Neural progenitor cell (in vitro differentiated cells): ENCODE measurements at regions not wholly inside any gene's neighbourhood (a gene's known extent, or its start where the extent isn't known, plus 50 kb on each side); places are given as distances from the start of the nearest gene placed in this dataset.

Experiments
- DNase-seq: peaks from one replicate; pipeline ENCODE4 v3.0.0-alpha.2; 2016; ENCODE audit warnings: low spot score
- H2AFZ ChIP-seq: fragments of 200-600 bp; sonication (generic); replicated peaks from 2 replicates; pipeline ENCODE4 v1.6.1; 2016; ENCODE audit warnings: antibody characterized with exemption
- H3F3A ChIP-seq: fragments of 200-600 bp; sonication (generic); 2 replicates; pipeline ENCODE4 v1.6.1; 2016; ENCODE audit warnings: antibody characterized with exemption, low read depth
- H3K27ac ChIP-seq: fragments of 200-600 bp; sonication (generic); 2 replicates; pipeline ENCODE4 v1.5.1; 2016; ENCODE audit warnings: mild to moderate bottlenecking
- H3K27me3 ChIP-seq: fragments of 200-600 bp; sonication (generic); 2 replicates; pipeline ENCODE4 v1.6.1; 2016; ENCODE audit warnings: mild to moderate bottlenecking, moderate library complexity
- H3K36me3 ChIP-seq: fragments of 200-600 bp; sonication (generic); 2 replicates; pipeline ENCODE4 v1.5.1; 2016
- H3K4me1 ChIP-seq: fragments of 200-600 bp; sonication (generic); 2 replicates; pipeline ENCODE4 v1.6.1; 2016; ENCODE audit warnings: mixed run types
- H3K4me2 ChIP-seq: fragments of 200-600 bp; sonication (generic); 2 replicates; pipeline ENCODE4 v1.6.1; 2016
- H3K4me3 ChIP-seq: fragments of 200-600 bp; sonication (generic); 2 replicates; pipeline ENCODE4 v1.5.1; 2016
- H3K79me2 ChIP-seq: fragments of 200-600 bp; sonication (generic); 2 replicates; pipeline ENCODE4 v1.6.1; 2016; ENCODE audit warnings: low read depth
- H3K9ac ChIP-seq: fragments of 200-600 bp; sonication (generic); 2 replicates; pipeline ENCODE4 v1.6.1; 2016
- H3K9me3 ChIP-seq: fragments of 200-600 bp; sonication (generic); 2 replicates; pipeline ENCODE4 v1.5.1; 2016; ENCODE audit warnings: low read depth
- H4K20me1 ChIP-seq: fragments of 200-600 bp; sonication (generic); 2 replicates; pipeline ENCODE4 v1.6.1; 2016; ENCODE audit warnings: low read depth
- H3K27ac Mint-ChIP-seq: 3 replicates; pipeline ENCODE4 v1.8.0; 2021; ENCODE audit warnings: mixed read lengths
- H3K27me3 Mint-ChIP-seq: 2 replicates; pipeline ENCODE4 v1.8.0; 2022; ENCODE audit warnings: low read depth, mild to moderate bottlenecking, inconsistent platforms, moderate library complexity, mixed read lengths; ENCODE audit not compliant: insufficient read depth
- H3K36me3 Mint-ChIP-seq: 3 replicates; pipeline ENCODE4 v1.8.0; 2021; ENCODE audit warnings: mixed read lengths
- H3K4me1 Mint-ChIP-seq: 3 replicates; pipeline ENCODE4 v1.8.0; 2021; ENCODE audit warnings: mixed read lengths
- H3K4me3 Mint-ChIP-seq: 3 replicates; pipeline ENCODE4 v1.8.0; 2021; ENCODE audit warnings: mild to moderate bottlenecking, moderate library complexity, mixed read lengths
- H3K9me3 Mint-ChIP-seq: 3 replicates; pipeline ENCODE4 v1.8.0; 2020; ENCODE audit warnings: mixed read lengths
- CTCF ChIP-seq: fragments of 200-600 bp; sonication (generic); IDR thresholded peaks from 2 replicates; pipeline ENCODE4 v1.5.1; 2017; ENCODE audit warnings: antibody characterized with exemption, mild to moderate bottlenecking
- EZH2 ChIP-seq: fragments of 200-600 bp; sonication (generic); IDR thresholded peaks from 2 replicates; pipeline ENCODE4 v1.6.1; 2017; ENCODE audit warnings: antibody characterized with exemption, mild to moderate bottlenecking, moderate library complexity
- EZH2phosphoT487 ChIP-seq: fragments of 200-600 bp; sonication (generic); IDR thresholded peaks from 2 replicates; pipeline ENCODE4 v1.6.1; 2017; ENCODE audit warnings: antibody characterized with exemption

GRCh38 chr15:98280284-98280975, 319.9 kb downstream of the ARRDC4 start:
- no peaks in the 10 kb centered on the region for H3F3A ChIP-seq
- H3K4me3 ChIP-seq = no peak overlapping the region
- H3K36me3 ChIP-seq = no peaks in the 10 kb centered on the region
- no peaks in the 10 kb centered on the region for H4K20me1 ChIP-seq
- no peak for DNase-seq
- Mint-ChIP-seq H3K4me1 (peaks cover 8% of the 10 kb centered on the region), H3K36me3 (no peaks in the 10 kb centered on the region), H3K4me3 (no peak overlapping the region), H3K27ac (no peak overlapping the region), H3K9me3 (no peaks in the 10 kb centered on the region), H3K27me3 (no peaks in the 10 kb centered on the region)
- H3K4me1 ChIP-seq = peaks cover 18% of the 10 kb centered on the region
- no peak overlapping the region for H3K9ac ChIP-seq
- peak overlapping the region; percentile 18 for H2AFZ ChIP-seq
- H3K4me2 ChIP-seq = no peak overlapping the region
- no peaks in the 10 kb centered on the region for H3K9me3 ChIP-seq
- no peaks in the 10 kb centered on the region for H3K27me3 ChIP-seq
- TF ChIP-seq EZH2phosphoT487 (no peak), CTCF (no peak), EZH2 (no peak)
- H3K27ac ChIP-seq = no peak overlapping the region
- H3K79me2 ChIP-seq = no peaks in the 10 kb centered on the region

GRCh38 chr15:98281130-98281529, 320.6 kb downstream of the ARRDC4 start:
- no peak overlapping the region for H3K4me2 ChIP-seq
- no peaks in the 10 kb centered on the region for H3K27me3 Mint-ChIP-seq

GRCh38 chr15:98282656-98283332, 322.3 kb downstream of the ARRDC4 start:
- H3K27me3 ChIP-seq = no peaks in the 10 kb centered on the region
- no peaks in the 10 kb centered on the region for H3K36me3 Mint-ChIP-seq
- H3K9me3 Mint-ChIP-seq = no peaks in the 10 kb centered on the region
- no peak overlapping the region for H3K9ac ChIP-seq
- no peak overlapping the region for H3K27ac Mint-ChIP-seq
- no peak for TF ChIP-seq EZH2phosphoT487
- TF ChIP-seq CTCF = no peak
- no peak for TF ChIP-seq EZH2
- H3K4me1 Mint-ChIP-seq = peaks cover 8% of the 10 kb centered on the region
- no peaks in the 10 kb centered on the region for H3K27me3 Mint-ChIP-seq
- H3K4me2 ChIP-seq = no peak overlapping the region
- H3K36me3 ChIP-seq = no peaks in the 10 kb centered on the region
- H3K4me1 ChIP-seq = peaks cover 18% of the 10 kb centered on the region
- H3K4me3 Mint-ChIP-seq = no peak overlapping the region
- H3K9me3 ChIP-seq = no peaks in the 10 kb centered on the region
- no peak overlapping the region for H3K27ac ChIP-seq
- no peak overlapping the region for H3K4me3 ChIP-seq
- no peak for DNase-seq
- H2AFZ ChIP-seq = no peak overlapping the region
- H3F3A ChIP-seq = no peaks in the 10 kb centered on the region
- H4K20me1 ChIP-seq = no peaks in the 10 kb centered on the region
- H3K79me2 ChIP-seq = no peaks in the 10 kb centered on the region

More at GRCh38 chr15:98281130-98281529, 320.6 kb downstream of the ARRDC4 start:
- peaks cover 8% of the 10 kb centered on the region for H3K4me1 Mint-ChIP-seq
- Histone ChIP-seq H2AFZ (no peak overlapping the region), H4K20me1 (no peaks in the 10 kb centered on the region), H3K9me3 (no peaks in the 10 kb centered on the region), H3K36me3 (no peaks in the 10 kb centered on the region), H3K9ac (no peak overlapping the region), H3K4me3 (no peak overlapping the region), H3K79me2 (no peaks in the 10 kb centered on the region), H3K27ac (no peak overlapping the region), H3F3A (no peaks in the 10 kb centered on the region), H3K4me1 (peaks cover 18% of the 10 kb centered on the region), H3K27me3 (no peaks in the 10 kb centered on the region)
- DNase-seq = no peak
- no peaks in the 10 kb centered on the region for H3K9me3 Mint-ChIP-seq
- no peak overlapping the region for H3K27ac Mint-ChIP-seq
- H3K36me3 Mint-ChIP-seq = no peaks in the 10 kb centered on the region
- TF ChIP-seq EZH2 (no peak), CTCF (no peak), EZH2phosphoT487 (no peak)
- no peak overlapping the region for H3K4me3 Mint-ChIP-seq
